DMS 273 (cell line): ENCODE measurements at regions not wholly inside any gene's neighbourhood (a gene's known extent, or its start where the extent isn't known, plus 50 kb on each side); places are given as distances from the start of the nearest gene placed in this dataset.

Experiments
- DNase-seq: peaks from one replicate; lab custom pipeline; 2025; ENCODE audit not compliant: unreplicated experiment; lab: John Stamatoyannopoulos, UW

DNA sequence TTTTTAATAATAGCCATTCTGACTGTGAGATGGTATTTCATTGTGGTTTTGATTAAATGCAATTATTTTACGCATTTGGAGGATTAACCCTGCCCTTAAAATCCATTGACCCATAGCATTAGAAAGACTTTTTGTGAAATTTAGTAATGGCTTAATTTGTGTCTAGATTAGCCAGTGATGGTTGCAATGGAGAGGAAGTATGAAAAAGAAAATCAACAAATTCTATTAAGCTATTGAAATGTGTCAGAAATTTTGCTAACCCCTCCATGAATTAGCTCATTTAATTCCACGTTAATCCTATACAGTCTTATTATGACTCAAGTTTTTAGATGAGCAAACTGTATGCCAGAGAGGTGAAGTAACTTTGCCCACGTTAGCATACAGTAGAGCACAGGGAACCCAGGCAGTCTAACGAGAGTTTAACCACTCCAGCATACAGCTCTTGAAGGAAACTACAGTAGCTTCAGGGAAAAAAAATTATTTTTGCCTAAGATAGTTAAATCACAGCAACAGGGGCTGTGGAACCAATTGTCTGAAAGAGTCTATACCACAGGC is 158.2 kb upstream of the PPP2R2B start:
- DNase-seq: no peak

DNA sequence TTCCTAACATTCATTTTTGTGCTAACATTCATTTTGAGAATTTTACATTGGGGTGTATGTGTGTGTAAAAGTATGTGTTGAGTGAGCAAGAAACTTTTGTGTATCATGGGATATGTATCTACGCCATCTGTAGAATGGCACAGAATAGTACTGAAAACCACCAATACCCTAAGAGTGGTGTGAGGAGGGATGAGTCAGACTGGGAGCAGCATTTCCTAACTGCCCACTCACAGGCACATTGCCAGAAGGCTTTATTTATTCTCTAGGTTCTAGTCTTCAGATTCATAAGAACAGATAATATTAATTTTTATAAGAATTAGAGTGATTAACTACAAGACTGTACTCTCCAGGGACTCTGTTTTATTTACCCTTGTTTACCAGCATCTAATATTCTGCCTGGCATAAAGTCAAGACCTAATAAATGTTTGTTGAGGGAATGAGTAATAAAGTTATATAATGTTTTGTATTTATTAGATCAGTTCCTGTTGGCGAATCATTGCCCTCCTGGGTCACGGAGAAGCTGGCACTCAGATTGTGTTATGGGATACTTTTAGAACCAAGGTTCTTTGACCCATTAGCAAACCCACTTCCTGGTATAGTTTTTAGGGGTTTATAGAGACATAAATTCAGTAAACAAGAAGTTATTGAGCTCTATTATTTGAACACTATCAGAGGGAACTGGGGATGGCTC is 159.1 kb upstream of the PPP2R2B start:
- DNase-seq: no peak

DNA sequence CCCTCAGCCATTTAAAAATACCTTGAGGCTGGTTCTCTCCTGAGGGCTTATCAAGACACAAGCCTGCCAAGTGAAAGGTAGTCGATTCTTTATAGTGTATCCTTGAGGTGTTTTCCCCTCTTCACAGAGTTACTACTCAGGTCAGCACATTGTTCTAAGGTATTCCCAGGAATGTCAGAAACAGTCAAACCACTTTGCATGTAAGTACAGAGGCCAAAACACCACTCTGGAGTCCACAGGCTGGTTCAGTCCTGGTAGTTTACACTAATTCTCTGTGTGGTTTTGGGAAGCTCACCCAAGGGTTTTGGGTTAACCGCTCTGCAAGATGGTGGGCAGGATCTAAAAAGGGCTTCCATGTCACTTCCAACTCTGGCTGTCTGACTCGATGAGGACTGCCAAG is 162.3 kb upstream of the PPP2R2B start:
- no peak for DNase-seq

DNA sequence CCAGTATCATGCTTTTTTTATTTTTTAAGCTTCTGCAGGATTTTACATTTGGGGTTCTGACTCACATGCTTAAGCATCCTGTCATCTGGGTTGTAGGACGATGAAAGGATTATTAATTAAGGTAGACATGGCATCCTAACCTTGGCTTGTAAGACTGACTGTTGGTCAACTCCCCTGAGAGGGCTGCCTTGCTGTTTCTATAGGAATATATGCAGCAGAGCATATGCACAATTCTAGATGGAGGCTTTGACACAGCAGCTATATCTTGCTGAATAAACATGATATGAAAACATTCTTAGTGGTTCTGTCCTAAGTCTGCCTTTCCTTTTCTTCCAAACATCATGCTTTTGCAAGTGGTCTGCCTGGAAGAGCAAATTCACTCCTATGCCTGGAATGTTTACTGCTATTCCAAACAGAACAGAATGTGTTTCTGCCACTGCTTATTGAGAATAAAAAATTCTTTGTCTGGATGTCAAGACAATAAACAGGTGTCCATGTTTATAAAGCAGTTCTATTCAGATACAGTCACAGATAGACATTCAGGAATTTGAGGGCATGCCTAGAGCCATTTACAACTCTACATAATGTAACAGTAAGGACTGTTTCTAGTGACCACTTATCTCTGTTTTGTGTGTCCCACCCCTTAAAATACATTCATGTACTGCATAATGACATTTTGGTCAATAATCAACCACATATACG is 166.2 kb upstream of the PPP2R2B start:
- no peak for DNase-seq

DNA sequence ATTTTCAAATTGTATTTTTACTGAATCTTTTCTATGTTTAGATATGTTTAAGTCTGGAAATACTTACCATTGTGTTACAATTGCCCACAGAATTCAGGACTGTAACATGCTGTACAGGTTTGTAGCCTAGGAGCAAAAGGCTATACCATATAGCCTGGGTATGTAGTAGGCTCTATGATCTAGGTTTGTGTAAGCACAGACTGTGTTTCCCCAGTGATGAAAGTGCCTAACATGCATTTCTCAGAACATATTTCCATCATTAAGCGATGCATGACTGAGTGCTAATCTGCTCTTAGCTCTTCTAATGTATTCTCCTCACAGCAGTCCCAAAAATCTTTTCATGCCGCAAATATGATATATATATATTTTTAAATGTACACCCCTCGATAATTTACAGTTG is 166.7 kb upstream of the PPP2R2B start:
- DNase-seq: no peak

DNA sequence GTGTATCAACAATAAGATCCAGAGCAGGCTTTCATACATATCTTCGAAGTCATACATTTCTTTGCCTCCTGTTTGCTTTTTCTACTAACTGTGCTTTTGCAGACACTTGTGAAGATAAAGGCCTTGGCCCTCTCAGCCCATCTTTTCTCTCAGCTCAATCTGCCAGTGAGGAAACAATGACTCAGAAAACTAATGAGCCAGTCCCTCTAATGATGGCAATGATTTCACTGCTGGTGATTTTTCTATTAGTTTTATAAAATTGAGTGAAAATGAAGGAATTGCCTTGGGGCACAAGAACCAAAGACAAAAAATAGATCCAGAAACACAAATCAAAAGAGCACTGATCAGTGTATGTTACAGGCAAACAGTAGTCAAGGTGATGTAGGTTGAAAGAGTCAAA is 167.7 kb upstream of the PPP2R2B start:
- DNase-seq: no peak

DNA sequence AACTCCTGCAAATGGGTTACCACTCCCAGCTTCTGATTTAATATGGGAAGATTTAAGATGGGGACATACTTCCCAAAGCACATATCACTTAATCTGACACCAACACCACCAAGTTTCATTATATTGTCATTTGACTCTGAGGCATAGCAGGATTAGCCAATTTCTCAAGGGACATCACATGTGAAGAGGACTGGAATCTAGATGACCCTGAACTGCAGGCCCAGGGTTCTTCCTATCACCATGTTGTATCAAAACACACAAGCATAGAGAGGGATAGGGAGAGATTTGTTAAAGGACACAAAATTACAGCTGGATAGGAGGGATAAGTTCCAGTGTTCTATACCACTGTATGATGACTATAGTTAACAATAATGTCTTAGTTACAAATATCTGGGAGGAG is 168.3 kb upstream of the PPP2R2B start:
- no peak for DNase-seq

DNA sequence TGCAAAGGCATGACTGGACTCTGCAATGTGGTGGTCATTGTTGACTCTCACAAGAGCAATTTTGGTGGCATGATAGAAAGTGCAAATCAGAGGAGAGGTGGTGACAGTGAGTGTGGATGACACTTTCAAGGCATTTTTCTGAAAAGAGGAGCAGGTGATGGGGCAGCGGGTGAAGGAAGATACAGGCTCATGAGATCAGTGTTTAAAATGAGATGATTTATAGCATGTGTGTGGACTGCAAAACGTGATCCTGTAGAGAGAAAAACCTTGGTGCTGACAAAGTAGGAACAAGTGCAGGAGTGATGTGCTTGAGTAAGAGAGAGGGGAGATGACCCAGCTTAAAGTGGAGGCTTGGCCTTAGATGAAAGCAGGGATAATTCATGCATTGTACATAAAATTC is 171.2 kb upstream of the PPP2R2B start:
- no peak for DNase-seq

DNA sequence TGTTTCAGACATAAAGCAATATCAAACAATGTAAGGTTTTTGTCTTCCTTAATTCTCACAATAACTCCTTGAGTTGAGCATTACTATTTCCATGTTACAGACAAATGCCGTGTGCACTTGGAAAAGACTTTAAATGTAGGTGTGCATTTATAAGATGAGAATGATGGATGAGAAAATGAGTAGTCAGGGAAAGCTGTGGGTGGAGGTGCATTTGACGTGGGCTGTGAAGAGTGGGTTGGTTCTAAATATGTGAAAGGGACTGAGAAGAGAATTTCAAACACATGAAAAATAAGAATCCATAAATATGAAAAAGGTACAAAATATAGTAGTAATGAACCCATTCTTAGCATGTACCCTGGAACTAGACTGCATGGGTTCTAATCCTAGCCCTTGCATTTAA is 171.6 kb upstream of the PPP2R2B start:
- no peak for DNase-seq

DNA sequence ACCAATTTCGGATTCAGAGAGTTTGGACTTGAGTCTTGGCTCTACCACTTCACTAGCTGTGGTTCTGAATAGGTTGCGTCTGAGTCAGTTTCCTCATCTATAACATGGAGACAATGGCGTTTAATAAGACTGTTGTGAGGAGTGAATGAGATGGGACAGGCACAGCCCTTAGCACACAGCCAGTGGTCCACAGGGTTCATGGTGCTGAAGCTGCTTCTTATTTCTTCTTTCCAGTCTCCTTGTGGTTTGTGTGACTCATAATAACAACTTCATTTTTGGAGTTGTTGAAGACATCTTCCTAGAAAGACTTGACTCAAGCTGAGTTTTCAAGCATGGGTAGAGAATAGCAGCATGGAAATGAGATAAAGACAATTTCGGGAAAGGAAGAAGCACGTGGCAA is 172.6 kb upstream of the PPP2R2B start:
- DNase-seq: no peak

DNA sequence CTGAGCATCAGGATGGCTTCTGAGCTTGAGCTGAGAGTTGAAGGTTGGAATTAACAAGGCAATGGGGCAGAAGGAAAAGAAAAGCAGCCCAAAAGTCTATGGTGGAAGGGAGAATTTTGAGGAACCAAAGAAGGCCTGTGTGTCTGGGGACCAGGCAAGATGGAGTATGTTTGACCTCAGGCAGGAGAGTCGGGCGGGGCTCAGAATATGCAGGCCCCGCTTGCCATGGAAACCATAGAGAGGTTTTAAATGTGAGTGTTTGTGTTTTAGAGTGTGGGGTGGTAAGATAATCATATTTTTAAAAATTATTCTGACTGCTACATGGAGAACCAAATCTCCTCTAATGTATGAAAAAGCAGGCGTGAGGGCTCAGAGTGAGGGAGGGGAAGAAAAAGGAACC is 174.0 kb upstream of the PPP2R2B start:
- no peak for DNase-seq

DNA sequence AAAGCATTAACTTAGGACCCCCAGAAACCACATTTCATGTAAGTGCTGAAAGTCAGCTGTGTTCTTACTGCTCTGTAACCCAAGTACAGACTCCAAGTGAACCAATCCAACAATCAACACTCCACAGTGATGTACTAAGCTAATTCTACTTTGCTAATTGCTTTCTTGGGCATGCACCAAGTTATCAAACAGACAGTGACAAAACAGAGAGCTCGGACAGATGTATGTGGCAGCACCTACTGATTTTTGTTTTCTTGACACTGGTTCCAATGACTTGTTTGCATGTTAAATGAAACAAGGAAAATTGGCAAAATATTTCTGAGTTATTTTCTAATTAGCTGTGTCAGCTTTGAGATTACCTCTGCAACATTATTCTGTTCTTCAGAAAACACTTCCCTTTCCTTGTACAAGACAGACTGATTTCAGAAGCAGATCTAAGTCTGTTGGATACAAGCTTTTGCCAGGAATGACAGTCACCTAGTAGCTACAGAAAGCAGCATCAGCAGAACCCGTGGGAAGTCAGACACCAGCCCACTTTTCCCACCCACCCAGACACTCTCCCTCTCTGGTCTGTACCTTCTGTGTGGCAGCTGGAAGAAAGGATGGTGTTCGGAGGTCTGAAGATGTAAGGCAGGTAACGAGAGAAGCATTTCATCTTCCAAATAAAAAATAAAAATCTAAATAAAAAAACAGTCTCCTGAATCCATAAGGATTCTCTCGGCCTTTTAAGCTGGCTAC is 176.7 kb upstream of the PPP2R2B start:
- DNase-seq: no peak

DNA sequence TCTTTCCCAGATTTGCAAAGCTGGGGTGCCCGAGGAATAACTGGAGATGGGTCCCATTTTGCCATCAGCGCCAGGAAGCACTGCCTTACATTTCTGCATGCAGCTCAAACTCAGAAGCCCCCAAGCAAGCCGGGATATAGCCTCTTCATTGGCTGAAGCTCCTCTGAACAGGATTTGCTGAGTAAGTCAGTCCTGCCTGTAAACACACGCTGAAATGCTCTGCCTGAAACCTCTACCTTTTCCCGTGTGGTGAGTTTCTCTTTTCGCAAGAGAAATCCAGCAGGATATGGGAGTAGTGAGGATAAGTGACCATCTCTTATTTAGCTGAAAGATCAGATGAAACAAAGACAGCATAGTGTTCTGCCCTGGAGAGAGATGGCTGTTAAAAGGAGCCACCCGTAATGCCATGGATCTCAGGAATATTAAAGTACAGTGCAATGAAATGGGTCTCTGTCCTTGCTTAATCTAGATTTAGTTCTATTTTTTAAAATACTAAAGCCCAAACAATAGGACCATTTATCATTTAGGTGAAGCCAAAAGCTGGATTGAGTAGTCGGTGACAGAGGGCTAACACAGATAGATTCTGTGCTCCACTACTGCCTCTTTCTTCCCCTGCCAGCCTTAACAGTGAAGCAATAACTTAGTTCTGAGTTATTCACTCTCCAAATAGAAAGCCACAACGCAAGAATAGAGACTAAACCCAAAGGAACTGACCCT is 177.5 kb upstream of the PPP2R2B start:
- DNase-seq: no peak

DNA sequence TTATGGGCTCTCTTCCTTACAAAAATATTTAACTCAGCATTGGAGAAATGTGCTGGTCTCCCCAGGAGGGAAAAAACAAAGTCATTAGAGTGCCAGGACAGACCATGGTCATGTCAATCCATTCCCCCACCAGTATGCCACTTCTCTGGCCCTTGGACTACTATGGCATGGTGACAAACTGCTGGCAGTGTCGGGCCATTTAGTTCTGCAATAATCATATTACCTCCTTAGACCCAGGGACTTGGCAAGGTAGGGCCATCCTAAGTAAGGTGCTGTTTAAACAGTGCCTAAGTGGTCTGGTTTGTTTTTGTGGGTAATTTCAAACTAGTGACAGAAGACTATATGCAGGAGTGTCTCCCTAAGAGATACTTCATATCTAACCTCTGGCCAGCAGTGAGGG is 177.8 kb upstream of the STK32A start:
- no peak for DNase-seq

DNA sequence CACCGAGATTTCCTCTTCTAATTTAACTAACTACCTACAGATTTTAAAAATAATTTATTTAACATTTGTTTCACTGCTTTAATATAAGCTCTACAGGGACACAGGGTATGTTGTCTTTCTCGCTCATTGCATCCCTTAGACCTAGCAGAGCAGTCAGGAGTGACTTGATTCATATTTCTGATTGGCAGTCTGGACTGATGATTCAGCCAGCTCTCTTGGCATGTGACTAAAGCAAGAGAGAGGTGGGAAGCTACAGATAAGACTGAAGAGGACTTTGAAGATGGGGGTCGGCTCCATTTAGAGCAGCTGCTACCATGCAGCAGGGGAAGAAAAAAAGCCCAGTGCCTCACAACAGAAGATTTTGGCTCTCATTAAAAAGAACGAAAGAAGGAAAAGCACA is 173.4 kb upstream of the STK32A start:
- DNase-seq: no peak

DNA sequence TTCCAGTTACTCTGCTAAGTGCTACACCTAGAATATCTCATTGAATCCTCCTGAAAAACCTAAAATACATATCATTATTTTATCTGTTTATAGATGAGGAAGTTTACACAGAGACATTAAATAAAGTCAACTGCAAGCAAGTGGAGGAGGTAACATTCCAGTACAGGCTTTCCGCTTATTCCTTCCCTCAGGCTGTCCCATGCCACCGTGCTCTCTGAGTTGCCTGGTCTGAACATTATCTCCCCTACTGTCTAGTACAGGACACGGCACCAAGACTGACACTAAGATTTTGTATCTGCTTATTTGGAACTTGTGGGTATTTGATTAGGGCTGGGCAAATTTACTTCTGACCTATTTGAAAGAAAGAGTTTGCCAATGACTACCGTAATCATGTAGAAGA is 172.4 kb upstream of the STK32A start:
- DNase-seq: no peak

DNA sequence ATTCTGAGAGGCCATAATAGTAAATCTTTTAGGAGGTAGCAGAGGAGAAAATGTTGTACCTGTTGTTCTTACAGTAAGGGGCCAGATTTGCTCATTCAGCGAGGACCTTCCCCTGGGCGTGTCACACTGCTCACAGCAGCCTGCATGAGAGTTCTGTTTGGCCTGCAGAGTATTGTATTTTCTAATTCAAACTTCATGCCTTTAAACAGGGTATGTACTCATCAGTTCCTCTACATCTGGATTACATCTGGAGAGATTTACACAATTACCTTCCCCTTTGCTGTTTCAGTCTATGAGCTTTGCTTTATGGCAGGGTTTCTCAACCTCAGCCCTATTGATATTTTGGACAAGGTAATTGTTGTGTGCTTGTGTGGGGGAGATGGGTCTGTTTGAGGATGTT is 170.9 kb upstream of the STK32A start:
- DNase-seq: no peak

DNA sequence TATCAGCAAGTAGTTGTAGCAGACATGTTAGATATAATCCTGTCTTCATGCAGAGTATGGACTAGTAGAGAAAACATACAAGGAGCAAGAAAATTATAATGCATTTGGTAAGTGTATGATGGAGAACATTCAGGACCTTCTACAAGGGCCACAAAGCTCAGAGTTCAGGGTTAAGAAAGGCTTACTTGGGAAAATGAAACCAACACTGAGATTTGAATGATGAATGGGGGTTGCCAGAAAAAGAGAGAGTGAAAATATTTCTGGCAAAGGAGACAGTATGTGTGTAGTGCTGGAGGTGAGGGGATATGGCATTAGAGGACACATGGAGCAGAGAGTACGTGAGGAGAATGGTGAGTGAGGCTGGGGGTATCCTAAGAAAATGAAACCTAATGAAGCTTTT is 169.8 kb upstream of the STK32A start:
- no peak for DNase-seq

DNA sequence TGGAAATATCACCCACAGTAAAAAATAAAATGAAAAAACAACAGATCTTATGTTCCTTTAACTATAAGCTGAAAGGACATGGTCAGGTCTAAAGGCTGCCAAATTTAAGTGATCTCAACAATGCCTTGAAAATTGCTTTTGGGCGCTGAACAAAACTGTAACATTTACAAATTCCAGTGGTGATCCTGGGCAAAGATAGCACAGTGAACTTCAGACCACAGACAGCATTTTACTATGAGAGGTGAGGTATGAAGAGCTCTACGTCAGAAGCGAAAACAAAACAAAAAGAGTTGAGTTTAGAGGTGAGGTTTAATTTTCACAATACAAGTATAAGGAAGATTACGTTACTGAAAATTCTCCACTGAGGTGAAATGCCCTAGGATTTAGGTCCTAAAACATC is 165.8 kb upstream of the STK32A start:
- DNase-seq: no peak

DNA sequence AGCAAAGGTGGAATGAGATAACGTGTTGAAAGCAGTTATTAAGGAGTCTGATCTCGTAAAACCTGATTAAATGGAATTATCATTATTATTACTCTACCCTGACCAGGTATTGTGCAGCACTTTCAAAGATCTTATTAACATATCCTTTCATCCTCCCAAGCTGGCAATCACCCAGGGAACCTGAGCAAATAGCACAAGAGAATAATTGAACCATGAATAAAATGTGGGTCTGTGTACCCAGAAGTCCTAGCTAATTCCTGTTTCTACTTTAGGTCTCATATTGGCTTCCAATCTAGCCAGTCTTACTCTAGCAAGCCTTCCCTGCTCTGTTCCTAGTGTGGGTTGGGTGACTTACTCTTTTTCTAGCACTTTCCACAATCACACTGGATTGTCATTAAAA is 162.2 kb upstream of the STK32A start:
- DNase-seq: peak; percentile 7

DNA sequence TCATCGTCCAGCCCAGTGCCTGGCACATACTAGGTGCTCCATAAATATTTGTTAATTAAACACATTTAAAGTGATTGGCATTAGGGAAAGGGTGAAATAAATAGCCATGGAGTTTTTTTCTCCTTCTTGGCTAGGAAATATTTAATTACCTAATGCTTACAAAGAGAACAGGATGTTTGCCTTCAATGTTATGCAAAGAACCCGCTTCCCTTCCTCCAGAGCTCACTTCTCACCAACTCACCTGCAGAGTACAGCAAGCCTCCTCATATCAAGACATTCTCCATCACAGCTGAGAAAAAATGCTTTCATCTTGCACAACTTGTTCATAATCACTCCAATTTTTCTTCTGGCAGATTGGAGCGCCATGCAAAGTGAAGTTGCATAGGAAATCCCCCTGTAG is 161.7 kb upstream of the STK32A start:
- DNase-seq: no peak
